Fibroblast of skin of right biceps (primary cell): ENCODE measurements at regions not wholly inside any gene's neighbourhood (a gene's known extent, or its start where the extent isn't known, plus 50 kb on each side); places are given as distances from the start of the nearest gene placed in this dataset.
A peak's percentile ranks its signal among the peaks of the same experiment; 100 is the strongest.
"Not testable (repeated sequence)": the region's sequence is repeated elsewhere in the genome, so short reads cannot be mapped to it uniquely, and the experiment has no call there.

Experiments
- DNase-seq: peaks from one replicate; pipeline ENCODE4 v3.0.0-alpha.2; 2013

- no peak for DNase-seq
Observed at GRCh38 chr7:89773611-89774010, 380.7 kb upstream of the STEAP1 start.

DNA sequence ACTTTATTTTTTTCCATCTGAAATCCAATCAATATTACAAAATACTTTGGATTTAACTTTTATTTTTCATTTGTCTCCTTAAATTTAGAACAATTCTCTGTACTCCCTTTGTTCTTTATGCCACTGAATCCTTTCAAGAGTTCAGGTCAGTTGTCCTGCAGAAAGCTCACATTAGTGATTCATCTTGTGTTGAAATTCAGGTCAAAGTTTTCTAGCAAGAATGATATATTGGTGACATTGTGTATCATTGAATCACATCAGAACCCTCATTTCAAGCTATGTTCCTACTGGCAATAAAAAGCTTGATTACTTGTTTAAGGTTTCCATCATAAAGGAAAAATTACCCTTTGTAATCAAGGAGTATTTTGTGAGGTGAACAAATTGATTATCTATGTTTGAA lies 378.8 kb upstream of the STEAP1 start:
- DNase-seq: no peak

DNA sequence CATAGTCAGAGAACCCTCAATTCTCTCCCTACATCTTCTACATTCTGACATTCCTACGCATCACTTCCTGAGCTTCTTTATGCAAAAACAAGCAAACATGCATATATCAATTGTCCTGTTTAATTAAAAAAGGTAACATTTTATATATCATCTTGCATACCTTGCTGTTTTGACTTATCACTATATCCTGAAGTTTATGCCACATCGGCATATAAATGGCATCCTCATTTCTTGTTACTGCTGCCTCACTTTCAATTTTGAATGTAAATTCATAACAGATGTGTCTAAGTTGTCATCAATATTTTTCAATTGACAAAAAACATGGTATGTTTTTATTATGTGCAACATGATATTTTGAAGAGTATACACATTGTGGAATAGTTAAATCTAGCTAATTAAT lies 377.3 kb upstream of the STEAP1 start:
- no peak for DNase-seq

DNA sequence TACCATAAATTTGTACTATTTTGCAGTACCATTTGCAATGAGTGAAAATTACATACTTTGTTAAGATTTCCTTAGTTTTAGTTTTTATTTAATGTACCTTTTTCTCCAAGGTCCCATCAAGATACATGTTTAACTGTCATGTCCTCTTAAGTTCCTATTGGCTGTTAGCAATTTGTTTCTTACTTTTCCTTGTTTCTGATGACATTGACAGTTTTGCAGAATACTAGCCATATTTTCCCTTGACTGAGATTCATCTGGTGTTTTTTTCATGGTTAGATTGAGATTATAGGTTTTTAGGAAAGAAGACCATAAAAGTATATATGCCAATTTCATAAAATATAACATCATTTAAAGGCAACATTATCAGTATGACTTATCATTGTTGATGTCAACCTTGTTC lies 376.8 kb upstream of the STEAP1 start:
- no peak for DNase-seq

GRCh38 chr7:89780291-89780690 lies 374.0 kb upstream of the STEAP1 start:
- DNase-seq: no peak

GRCh38 chr7:89796481-89796880 lies 357.8 kb upstream of the STEAP1 start:
- DNase-seq: no peak

- DNase-seq: no peak
Observed at GRCh38 chr7:89797965-89798598, 356.2 kb upstream of the STEAP1 start.

GRCh38 chr7:89798599-89798996 lies 355.7 kb upstream of the STEAP1 start:
- no peak for DNase-seq

DNA sequence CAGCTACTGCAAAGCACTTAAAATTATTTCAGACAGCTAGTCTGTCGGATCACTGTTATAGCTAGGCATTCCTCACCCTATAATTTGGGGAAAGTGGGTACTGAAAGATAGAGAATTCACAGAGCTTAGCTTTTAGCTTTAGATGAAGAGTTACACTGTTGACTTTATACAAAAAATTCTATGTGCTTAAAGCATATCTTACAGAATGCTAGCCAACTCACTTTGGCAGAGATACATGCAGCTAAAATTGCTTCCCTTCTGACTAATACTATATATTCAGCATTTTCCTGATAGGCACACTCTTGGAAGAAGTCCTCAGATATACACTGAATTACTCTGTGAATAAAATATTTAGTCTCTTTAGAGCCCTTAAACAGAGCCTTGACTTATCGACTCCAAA lies 353.5 kb upstream of the STEAP1 start:
- DNase-seq: no peak

DNA sequence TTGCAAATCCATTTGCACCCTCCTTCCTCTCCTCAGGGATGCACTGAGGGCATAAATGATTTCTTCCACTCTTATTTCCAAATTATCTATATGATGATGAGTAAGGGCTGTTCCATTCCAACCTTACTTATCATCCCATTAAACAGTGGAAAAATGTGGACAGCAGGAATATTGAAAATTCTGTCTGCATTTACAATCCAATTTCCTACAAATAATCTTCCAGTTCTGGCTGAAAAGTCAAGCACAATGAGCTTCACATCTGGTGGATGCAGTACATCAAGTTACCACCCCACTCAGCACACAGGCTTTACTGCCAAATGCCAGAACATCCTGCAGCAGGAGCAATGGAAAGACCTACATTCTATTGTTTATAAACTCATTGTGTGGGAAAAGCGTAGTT lies 345.0 kb upstream of the STEAP1 start:
- no peak for DNase-seq

GRCh38 chr7:89813081-89813480 lies 341.2 kb upstream of the STEAP1 start:
- DNase-seq: no peak

DNA sequence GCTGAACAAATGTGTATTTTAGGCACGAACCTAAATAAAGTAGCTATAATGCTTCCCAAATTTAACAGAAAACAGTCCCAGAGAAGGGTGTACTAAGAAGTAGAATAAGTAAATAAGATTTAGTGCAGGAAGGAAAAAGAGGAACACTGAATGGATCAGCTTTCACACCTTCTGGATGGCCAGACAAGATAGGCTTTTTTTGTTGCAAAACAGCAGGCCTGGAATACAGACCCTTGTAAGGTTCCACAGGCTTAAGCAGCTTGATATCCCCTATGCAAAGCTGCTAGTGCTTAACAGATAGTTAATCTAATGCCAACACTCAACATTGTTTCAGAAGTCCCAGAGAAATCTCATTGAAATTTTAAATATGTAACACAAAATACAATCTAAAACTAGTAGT lies 328.1 kb upstream of the STEAP1 start:
- DNase-seq: no peak

GRCh38 chr7:89826557-89826956 lies 327.7 kb upstream of the STEAP1 start:
- no peak for DNase-seq

DNA sequence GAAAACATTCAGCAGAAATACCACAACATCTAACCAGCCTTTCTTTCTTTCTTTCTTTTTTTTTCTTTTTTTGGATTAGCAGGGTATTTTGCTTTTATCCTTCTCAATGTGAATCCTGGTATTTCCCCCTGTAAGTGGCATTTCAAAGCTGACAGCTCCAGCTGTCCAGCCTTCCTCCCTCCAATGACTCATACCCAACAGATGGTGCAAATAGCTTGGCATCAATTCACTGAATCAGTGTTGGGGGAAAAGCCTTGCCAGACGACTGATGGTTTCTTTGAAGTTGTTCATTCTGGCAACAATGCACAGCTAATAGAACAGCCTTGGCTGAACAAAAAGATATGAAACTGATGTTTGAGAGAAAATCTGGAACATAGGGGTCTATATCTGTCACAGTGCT lies 316.8 kb upstream of the STEAP1 start:
- DNase-seq: peak; percentile 6

- no peak for DNase-seq
Observed at GRCh38 chr7:89839329-89839728, 314.9 kb upstream of the STEAP1 start.

DNA sequence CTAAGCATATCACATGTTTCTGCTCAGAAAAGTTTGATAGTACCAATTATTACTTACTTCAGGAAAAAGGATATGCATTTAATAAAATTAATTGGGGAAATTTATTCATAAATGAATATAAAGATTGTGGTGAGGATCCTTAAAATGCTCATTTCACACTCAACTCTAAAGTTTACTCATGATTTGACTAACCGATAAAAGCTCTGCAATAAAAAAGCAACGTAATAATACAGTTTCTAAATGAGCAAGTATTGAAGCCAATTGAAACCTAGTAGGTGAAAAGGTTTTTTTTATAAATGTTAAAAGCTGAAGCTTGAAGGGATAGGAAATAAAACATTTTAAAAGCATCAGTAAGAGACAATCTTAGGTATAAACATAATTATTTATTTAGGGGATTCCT lies 308.3 kb upstream of the STEAP1 start:
- DNase-seq: no peak

- no peak for DNase-seq
Observed at GRCh38 chr7:89849052-89849451, 305.2 kb upstream of the STEAP1 start.

DNA sequence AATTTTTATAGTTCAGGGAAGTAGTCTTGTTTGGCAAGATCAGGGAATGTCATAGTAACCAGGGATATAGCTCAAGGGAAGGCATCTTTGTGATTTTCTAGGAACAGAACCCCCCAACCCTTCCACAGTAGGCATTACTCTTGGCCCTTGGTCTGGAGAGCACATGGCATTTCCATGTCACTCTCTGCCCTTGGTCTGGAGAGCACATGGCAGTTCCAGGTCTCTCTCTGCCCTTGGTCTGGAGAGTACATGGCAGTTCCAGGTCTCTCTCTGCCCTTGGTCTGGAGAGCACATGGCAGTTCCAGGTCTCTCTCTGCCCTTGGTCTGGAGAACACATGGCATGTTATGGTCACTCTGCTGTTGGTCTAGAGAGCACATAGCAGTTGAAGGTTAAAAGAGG lies 297.2 kb upstream of the STEAP1 start:
- DNase-seq: not testable (repeated sequence)

GRCh38 chr7:89857767-89858166 lies 296.5 kb upstream of the STEAP1 start:
- no peak for DNase-seq

DNA sequence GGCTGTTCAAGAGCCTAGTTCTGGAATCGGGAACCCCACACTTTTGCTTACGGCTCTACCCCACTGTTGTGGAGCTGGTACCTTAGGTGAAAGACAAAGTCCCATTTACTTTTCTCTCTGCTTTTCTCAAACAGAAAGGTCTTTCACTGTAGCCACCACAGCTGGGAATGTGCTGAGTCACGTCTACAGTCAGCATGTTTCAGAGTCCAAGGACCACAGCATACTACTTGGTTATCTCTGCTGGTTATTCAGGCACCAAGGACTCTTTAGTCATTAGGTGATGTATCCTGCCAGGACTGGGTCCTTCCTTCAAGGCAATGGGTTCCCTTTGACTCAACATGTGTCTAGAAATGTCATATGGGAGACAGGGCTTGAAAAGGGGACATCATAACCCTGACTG lies 266.8 kb upstream of the STEAP1 start:
- DNase-seq: no peak

- no peak for DNase-seq
Observed at GRCh38 chr7:89908736-89909135, 245.5 kb upstream of the STEAP1 start.

DNA sequence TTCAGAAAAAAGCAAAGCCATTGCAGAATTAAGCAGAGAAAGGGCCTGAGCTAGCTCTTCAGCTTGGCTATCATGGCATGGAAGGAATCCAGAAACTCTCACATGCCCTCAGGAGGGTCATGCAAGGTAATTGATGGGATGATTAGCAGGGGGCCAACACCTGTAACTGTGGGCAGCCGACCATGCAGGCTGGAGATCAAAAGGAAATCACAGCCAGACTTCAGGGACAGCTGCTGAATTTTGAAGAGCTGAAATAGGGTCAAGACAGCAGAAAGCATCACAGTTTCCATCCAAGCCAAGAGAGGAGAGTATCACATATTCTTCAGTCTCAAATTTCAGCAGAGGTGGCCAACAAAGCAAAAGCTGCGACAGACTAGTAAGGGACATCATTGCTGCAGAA lies 239.6 kb upstream of the STEAP1 start:
- DNase-seq: no peak

DNA sequence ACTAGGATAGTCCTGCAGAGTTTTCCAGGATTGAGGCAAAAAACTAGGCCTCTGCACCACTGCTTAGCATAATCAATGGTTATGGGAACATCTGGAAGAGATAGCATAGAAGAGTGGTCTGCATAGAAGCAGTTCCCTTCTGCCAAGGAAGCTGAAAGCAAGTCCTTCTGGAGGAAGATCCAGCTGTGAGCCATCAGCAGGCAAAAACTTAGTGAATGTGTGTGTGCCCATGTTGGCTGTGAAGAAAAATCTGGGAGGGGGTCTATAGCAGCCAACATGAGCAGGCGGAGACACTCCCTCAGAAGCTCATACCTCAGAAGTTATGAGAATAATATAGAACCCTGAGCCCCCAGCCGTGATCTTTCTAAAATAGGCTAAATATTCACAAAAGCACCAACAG lies 228.1 kb upstream of the STEAP1 start:
- DNase-seq: no peak

- no peak for DNase-seq
Observed at GRCh38 chr7:89926701-89927100, 227.6 kb upstream of the STEAP1 start.

GRCh38 chr7:89927762-89928161 lies 226.5 kb upstream of the STEAP1 start:
- DNase-seq: no peak

DNA sequence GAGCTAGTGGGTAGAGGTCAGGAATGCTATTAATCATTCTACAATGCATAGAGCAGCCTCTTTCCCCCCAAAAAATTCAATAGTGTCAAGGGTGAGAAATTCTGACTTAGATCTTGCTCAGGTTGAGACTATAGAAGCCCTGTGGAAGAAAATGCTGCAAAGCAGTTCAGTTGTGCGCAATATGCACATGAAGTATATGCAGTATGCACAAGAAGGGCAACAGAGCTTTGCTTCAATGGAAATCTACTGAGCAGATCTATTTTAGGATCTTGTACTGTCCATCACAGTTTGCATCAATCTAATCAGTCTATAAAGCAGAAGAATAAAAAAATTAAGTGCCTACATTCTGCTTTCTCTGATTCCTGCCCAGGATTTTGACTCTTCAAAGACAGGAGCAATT lies 225.8 kb upstream of the STEAP1 start:
- no peak for DNase-seq
